HG02642 (cell line): ENCODE measurements at regions not wholly inside any gene's neighbourhood (a gene's known extent, or its start where the extent isn't known, plus 50 kb on each side); places are given as distances from the start of the nearest gene placed in this dataset.
"Not testable (repeated sequence)": the region's sequence is repeated elsewhere in the genome, so short reads cannot be mapped to it uniquely, and the experiment has no call there.

Experiments
- ATAC-seq: cut with Tn5 transposase; IDR thresholded peaks from one replicate; pipeline ENCODE4 v1.9.1; 2021; ENCODE audit warnings: mild to moderate bottlenecking; ENCODE audit not compliant: unreplicated experiment, poor library complexity

GRCh38 chr14:106764968-106765369 lies 1238.6 kb downstream of the TMEM121 start:
- peak; percentile 68 for ATAC-seq

GRCh38 chr14:106766145-106766544 lies 1239.8 kb downstream of the TMEM121 start:
- ATAC-seq = no peak

GRCh38 chr14:106766551-106767277 lies 1240.3 kb downstream of the TMEM121 start:
- not testable (repeated sequence) for ATAC-seq

GRCh38 chr14:106768230-106768629 lies 1241.8 kb downstream of the TMEM121 start:
- not testable (repeated sequence) for ATAC-seq

- not testable (repeated sequence) for ATAC-seq
These were observed 1242.8 kb downstream of the TMEM121 start for GRCh38 chr14:106768972-106769700.

- ATAC-seq = not testable (repeated sequence)
These were observed 1243.8 kb downstream of the TMEM121 start for GRCh38 chr14:106770158-106770672.

GRCh38 chr14:106774889-106775480 lies 1248.6 kb downstream of the TMEM121 start:
- not testable (repeated sequence) for ATAC-seq

- no peak for ATAC-seq
These were observed 1250.1 kb downstream of the TMEM121 start for GRCh38 chr14:106776395-106776983.

GRCh38 chr14:106778986-106779385 lies 1252.6 kb downstream of the TMEM121 start:
- no peak for ATAC-seq

- ATAC-seq = no peak
These were observed 1260.3 kb downstream of the TMEM121 start for GRCh38 chr14:106786697-106787096.

GRCh38 chr14:106787626-106788025 lies 1261.2 kb downstream of the TMEM121 start:
- ATAC-seq = no peak

GRCh38 chr14:106788534-106788933 lies 1262.2 kb downstream of the TMEM121 start:
- ATAC-seq = no peak

- no peak for ATAC-seq
These were observed 1262.9 kb downstream of the TMEM121 start for GRCh38 chr14:106789318-106789717.

GRCh38 chr14:106790189-106791036 lies 1264.0 kb downstream of the TMEM121 start:
- peak; percentile 71 for ATAC-seq

GRCh38 chr14:106792543-106792942 lies 1266.2 kb downstream of the TMEM121 start:
- ATAC-seq = no peak

GRCh38 chr14:106798166-106798565 lies 1271.8 kb downstream of the TMEM121 start:
- not testable (repeated sequence) for ATAC-seq

GRCh38 chr14:106802413-106803364 lies 1276.3 kb downstream of the TMEM121 start:
- ATAC-seq = no peak

- no peak for ATAC-seq
These were observed 1277.0 kb downstream of the TMEM121 start for GRCh38 chr14:106803379-106803778.

GRCh38 chr14:106807493-106807892 lies 1281.1 kb downstream of the TMEM121 start:
- ATAC-seq = no peak
